Thoracic aorta (tissue), 2 donors: ENCODE measurements at regions not wholly inside any gene's neighbourhood (a gene's known extent, or its start where the extent isn't known, plus 50 kb on each side); places are given as distances from the start of the nearest gene placed in this dataset.

Source experiments
- ATAC-seq: fragments of 150-250 bp; one replicate; pipeline ENCODE4 v1.8.0; 2017; ENCODE audit warnings: low read depth; ENCODE audit not compliant: insufficient number of reproducible peaks, low FRiP score
- DNase-seq: peaks from one replicate; pipeline ENCODE4 v3.0.0-alpha.2; 2020; ENCODE audit warnings: low spot score
- H3K27ac ChIP-seq, 2 donors: fragments of 200-600 bp; sonication (generic); 1 replicate in 1 of 2; 2 replicates in 1 of 2; pipeline ENCODE4 v1.5.1; 2016; ENCODE audit warnings: mild to moderate bottlenecking in 2 of 2, moderate library complexity in 2 of 2
- H3K27me3 ChIP-seq: fragments of 200-600 bp; sonication (generic); replicated peaks from 2 replicates; pipeline ENCODE4 v1.6.0; 2016; ENCODE audit warnings: mild to moderate bottlenecking; ENCODE audit not compliant: insufficient read depth
- H3K36me3 ChIP-seq: fragments of 200-600 bp; sonication (generic); one replicate; pipeline ENCODE4 v1.5.1; 2016
- H3K4me1 ChIP-seq, 2 donors: fragments of 200-600 bp; sonication (generic); 1 replicate in 1 of 2; 2 replicates in 1 of 2; pipeline versions ENCODE4 v1.5.1 to v1.6.0; 2016; ENCODE audit warnings: low read depth in 2 of 2, mild to moderate bottlenecking in 1 of 2; ENCODE audit not compliant: control insufficient read depth in 1 of 2
- H3K4me3 ChIP-seq: fragments of 200-600 bp; sonication (generic); 2 replicates; pipeline ENCODE4 v1.5.1; 2016; ENCODE audit warnings: mild to moderate bottlenecking
- H3K9me3 ChIP-seq: fragments of 200-600 bp; sonication (generic); 2 replicates; pipeline ENCODE4 v1.5.1; 2016
- TF ChIP-seq, protein P1 (sequence below): fragments of 200-600 bp; sonication (generic); IDR thresholded peaks from one replicate; pipeline ENCODE4 v1.5.1; 2019; ENCODE audit warnings: antibody characterized with exemption

DNA sequence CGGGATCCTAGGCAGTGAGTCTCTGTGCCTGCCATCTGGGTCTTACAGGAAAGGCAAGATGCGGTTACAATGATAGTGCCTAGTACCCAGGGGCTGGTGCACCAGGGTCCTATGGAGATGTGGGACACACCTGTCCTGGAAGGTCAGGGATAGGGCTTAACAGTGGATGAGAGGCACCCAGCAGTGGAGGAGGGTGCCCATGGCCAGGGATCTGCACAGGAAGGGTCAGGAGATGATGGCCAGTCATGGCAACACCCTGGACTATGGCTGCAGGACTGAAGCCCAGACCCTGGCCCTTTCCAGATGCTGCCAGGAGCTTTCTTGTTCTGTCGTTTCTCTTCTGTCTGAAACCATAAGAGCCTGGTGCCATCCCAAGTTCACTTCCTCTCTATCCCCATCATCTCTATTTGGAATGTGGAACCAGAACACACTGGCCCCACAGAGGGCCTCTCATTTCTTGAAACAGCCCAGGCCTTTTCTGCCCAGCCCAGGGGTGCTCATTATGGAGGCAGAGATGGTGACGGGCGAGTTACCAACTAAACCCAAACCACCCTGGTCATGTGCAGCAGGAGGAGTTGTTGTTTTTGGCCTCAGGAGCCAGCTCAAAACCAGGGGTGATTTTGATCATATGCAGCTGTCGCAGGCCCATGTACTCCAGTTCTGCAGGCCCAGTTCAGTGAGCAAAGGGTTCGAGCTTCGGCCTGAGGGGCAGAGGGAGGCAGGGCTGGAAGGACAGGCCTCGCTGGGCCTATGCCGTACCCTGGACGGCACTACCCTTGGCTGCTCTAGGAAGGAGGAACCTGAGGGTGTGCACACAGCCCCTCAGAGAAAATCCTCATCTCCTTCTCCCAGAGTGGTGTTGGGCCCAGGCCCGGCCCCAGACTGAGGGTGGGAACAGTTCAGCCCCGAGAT is 52.6 kb upstream of the GDF10 start:
- H3K9me3 ChIP-seq = no peaks in the 10 kb centered on the region
- H3K4me3 ChIP-seq = no peak overlapping the region
- no peak for ATAC-seq
- H3K27ac ChIP-seq = no peak overlapping the region
- no peaks in the 10 kb centered on the region for H3K27me3 ChIP-seq
- H3K4me1 ChIP-seq = peaks cover 4 to 36% of the 10 kb centered on the region in 2 donors
- H3K36me3 ChIP-seq = no peaks in the 10 kb centered on the region
- TF ChIP-seq, protein P1, sequence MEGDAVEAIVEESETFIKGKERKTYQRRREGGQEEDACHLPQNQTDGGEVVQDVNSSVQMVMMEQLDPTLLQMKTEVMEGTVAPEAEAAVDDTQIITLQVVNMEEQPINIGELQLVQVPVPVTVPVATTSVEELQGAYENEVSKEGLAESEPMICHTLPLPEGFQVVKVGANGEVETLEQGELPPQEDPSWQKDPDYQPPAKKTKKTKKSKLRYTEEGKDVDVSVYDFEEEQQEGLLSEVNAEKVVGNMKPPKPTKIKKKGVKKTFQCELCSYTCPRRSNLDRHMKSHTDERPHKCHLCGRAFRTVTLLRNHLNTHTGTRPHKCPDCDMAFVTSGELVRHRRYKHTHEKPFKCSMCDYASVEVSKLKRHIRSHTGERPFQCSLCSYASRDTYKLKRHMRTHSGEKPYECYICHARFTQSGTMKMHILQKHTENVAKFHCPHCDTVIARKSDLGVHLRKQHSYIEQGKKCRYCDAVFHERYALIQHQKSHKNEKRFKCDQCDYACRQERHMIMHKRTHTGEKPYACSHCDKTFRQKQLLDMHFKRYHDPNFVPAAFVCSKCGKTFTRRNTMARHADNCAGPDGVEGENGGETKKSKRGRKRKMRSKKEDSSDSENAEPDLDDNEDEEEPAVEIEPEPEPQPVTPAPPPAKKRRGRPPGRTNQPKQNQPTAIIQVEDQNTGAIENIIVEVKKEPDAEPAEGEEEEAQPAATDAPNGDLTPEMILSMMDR = no peak
- DNase-seq = no peak

DNA sequence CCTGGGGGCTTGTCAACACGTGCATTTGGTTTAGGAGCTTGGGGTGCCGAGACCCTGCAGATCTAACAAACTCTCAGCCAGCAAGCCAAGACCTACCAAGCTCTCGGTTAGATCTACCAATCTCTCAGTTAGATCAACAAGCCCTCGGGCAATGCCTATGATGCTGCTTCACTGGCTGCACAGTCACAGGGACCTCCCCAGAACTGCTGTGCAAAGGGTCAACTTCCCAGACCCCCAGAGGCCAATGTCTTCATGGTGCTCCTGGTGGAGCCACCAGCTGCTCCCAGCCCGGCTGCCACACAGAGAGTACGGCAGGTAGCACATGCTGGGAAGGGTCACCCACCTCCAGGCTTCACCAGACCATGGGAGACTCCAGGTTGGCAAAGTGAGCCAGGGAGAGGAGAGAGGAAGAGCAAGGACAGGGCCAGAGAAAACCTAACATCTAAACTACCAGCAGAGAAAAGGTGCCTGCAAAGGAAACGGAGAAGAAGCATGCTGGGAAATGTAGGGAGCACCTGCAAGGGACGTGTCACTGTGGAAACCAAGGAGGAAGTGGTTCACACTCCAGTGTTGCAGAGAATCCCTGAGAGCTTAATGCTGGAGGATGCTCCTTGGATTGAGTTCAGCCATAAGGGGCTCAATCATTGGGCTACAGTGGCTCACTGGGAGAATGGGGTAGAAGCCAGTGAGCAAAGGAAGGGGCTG is 51.5 kb upstream of the GDF10 start:
- Histone ChIP-seq H3K4me1 (peaks cover 9 to 42% of the 10 kb centered on the region in 2 donors), H3K9me3 (no peaks in the 10 kb centered on the region), H3K27me3 (no peaks in the 10 kb centered on the region), H3K4me3 (no peak overlapping the region), H3K36me3 (no peaks in the 10 kb centered on the region), H3K27ac (no peak overlapping the region)
- TF ChIP-seq, protein P1 = no peak
- ATAC-seq (no peak), DNase-seq (no peak)

DNA sequence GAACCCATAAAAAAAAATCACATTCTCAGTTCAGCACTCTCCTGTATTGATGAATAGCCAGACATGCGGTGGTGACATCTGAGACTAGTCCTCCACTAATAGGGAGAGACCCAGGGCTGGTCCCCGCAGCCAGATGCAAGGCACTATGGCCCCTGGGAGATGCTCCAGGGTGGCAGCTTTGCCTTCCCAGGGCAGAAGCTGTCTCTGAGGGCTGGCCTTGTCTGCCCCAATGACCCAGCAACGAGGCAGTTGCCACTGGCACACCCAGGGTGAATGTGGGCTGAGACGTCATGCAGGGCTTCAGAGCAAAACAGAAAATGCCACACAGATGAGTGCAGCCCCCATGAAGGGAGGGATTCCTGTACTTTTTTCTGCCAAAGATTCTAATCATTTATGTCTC is 50.1 kb upstream of the GDF10 start:
- Histone ChIP-seq H3K9me3 (no peaks in the 10 kb centered on the region), H3K27ac (no peak overlapping the region), H3K4me1 (peaks cover 10 to 42% of the 10 kb centered on the region in 2 donors), H3K27me3 (no peaks in the 10 kb centered on the region), H3K36me3 (no peaks in the 10 kb centered on the region), H3K4me3 (no peak overlapping the region)
- ATAC-seq (no peak), DNase-seq (no peak)
- TF ChIP-seq, protein P1 = no peak
